ENCODE measurements at regions not wholly inside any gene's neighbourhood (a gene's known extent, or its start where the extent isn't known, plus 50 kb on each side); places are given as distances from the start of the nearest gene placed in this dataset.

- no peaks in the 10 kb centered on the region for H4K20me1 ChIP-seq (ENCODE audit: insufficient read depth, low read length)
- H3K27me3 ChIP-seq (ENCODE audit: insufficient read depth, low read length, poor library complexity) = no peaks in the 10 kb centered on the region
- no peak overlapping the region for H3K4me3 ChIP-seq (ENCODE audit: low read depth in 1 of 2, low read length in 2 of 2)
- DNase-seq = no peak
- TF ChIP-seq CTCF (IDR thresholded peaks at IDR 0.05; ENCODE audit: borderline replicate concordance, extremely low read depth, low read length, poor library complexity, severe bottlenecking) (no peak), EZH2 (IDR thresholded peaks at IDR 0.05; ENCODE audit: borderline replicate concordance, low read depth, low read length, severe bottlenecking) (no peak)
- no peaks in the 10 kb centered on the region for H3K36me3 ChIP-seq (ENCODE audit: insufficient read depth, low read length)
- H3K4me1 ChIP-seq (ENCODE audit: insufficient read depth, low read length) = no peaks in the 10 kb centered on the region
- H3K27ac ChIP-seq (ENCODE audit: low read length) = no peak overlapping the region
- no peaks in the 10 kb centered on the region for H3K79me2 ChIP-seq (ENCODE audit: insufficient read depth, low read length)
- no peak overlapping the region for H3K9ac ChIP-seq (ENCODE audit: low read depth, low read length)
- no peak overlapping the region for H2AFZ ChIP-seq (ENCODE audit: low read depth, low read length)
- H3K9me3 ChIP-seq (ENCODE audit: insufficient read depth, low read length, severe bottlenecking) = no peaks in the 10 kb centered on the region
- ATAC-seq (ENCODE audit: insufficient read depth, low read depth) = no peak
- no peak overlapping the region for H3K4me2 ChIP-seq (ENCODE audit: insufficient read depth, low read length)
These were observed 74.1 kb upstream of the GRB10 start for GRCh38 chr7:50856806-50857205.

GRCh38 chr7:50856231-50856630, 73.5 kb upstream of the GRB10 start:
- Histone ChIP-seq H3K9ac (ENCODE audit: low read depth, low read length) (no peak overlapping the region), H3K9me3 (ENCODE audit: insufficient read depth, low read length, severe bottlenecking) (no peaks in the 10 kb centered on the region), H3K4me3 (ENCODE audit: low read depth in 1 of 2, low read length in 2 of 2) (no peak overlapping the region), H3K79me2 (ENCODE audit: insufficient read depth, low read length) (no peaks in the 10 kb centered on the region), H3K27ac (ENCODE audit: low read length) (no peak overlapping the region), H3K27me3 (ENCODE audit: insufficient read depth, low read length, poor library complexity) (no peaks in the 10 kb centered on the region), H3K36me3 (ENCODE audit: insufficient read depth, low read length) (no peaks in the 10 kb centered on the region), H3K4me1 (ENCODE audit: insufficient read depth, low read length) (no peaks in the 10 kb centered on the region), H4K20me1 (ENCODE audit: insufficient read depth, low read length) (no peaks in the 10 kb centered on the region), H3K4me2 (ENCODE audit: insufficient read depth, low read length) (no peak overlapping the region), H2AFZ (ENCODE audit: low read depth, low read length) (no peak overlapping the region)
- ATAC-seq (ENCODE audit: insufficient read depth, low read depth) (no peak), DNase-seq (no peak)
- no peak for TF ChIP-seq EZH2 (IDR thresholded peaks at IDR 0.05; ENCODE audit: borderline replicate concordance, low read depth, low read length, severe bottlenecking)
- TF ChIP-seq CTCF (IDR thresholded peaks at IDR 0.05; ENCODE audit: borderline replicate concordance, extremely low read depth, low read length, poor library complexity, severe bottlenecking) = no peak

- H3K9me3 ChIP-seq (ENCODE audit: insufficient read depth, low read length, severe bottlenecking) = no peaks in the 10 kb centered on the region
- no peaks in the 10 kb centered on the region for H3K4me1 ChIP-seq (ENCODE audit: insufficient read depth, low read length)
- no peaks in the 10 kb centered on the region for H4K20me1 ChIP-seq (ENCODE audit: insufficient read depth, low read length)
- no peaks in the 10 kb centered on the region for H3K79me2 ChIP-seq (ENCODE audit: insufficient read depth, low read length)
- H3K27ac ChIP-seq (ENCODE audit: low read length) = no peak overlapping the region
- TF ChIP-seq EZH2 (IDR thresholded peaks at IDR 0.05; ENCODE audit: borderline replicate concordance, low read depth, low read length, severe bottlenecking) (no peak), CTCF (IDR thresholded peaks at IDR 0.05; ENCODE audit: borderline replicate concordance, extremely low read depth, low read length, poor library complexity, severe bottlenecking) (no peak)
- H3K27me3 ChIP-seq (ENCODE audit: insufficient read depth, low read length, poor library complexity) = no peaks in the 10 kb centered on the region
- DNase-seq = no peak
- no peak overlapping the region for H3K4me2 ChIP-seq (ENCODE audit: insufficient read depth, low read length)
- H3K4me3 ChIP-seq (ENCODE audit: low read depth in 1 of 2, low read length in 2 of 2) = no peak overlapping the region
- no peak overlapping the region for H3K9ac ChIP-seq (ENCODE audit: low read depth, low read length)
- ATAC-seq (ENCODE audit: insufficient read depth, low read depth) = no peak
- H2AFZ ChIP-seq (ENCODE audit: low read depth, low read length) = no peak overlapping the region
- no peaks in the 10 kb centered on the region for H3K36me3 ChIP-seq (ENCODE audit: insufficient read depth, low read length)
These were observed 72.8 kb upstream of the GRB10 start for GRCh38 chr7:50855526-50855925.

- ATAC-seq (ENCODE audit: insufficient read depth, low read depth) (no peak), DNase-seq (no peak)
- Histone ChIP-seq H3K79me2 (ENCODE audit: insufficient read depth, low read length) (no peaks in the 10 kb centered on the region), H2AFZ (ENCODE audit: low read depth, low read length) (no peak overlapping the region), H3K4me1 (ENCODE audit: insufficient read depth, low read length) (no peaks in the 10 kb centered on the region), H3K27ac (ENCODE audit: low read length) (no peak overlapping the region), H3K4me3 (ENCODE audit: low read depth in 1 of 2, low read length in 2 of 2) (no peak overlapping the region), H3K36me3 (ENCODE audit: insufficient read depth, low read length) (no peaks in the 10 kb centered on the region), H3K9me3 (ENCODE audit: insufficient read depth, low read length, severe bottlenecking) (no peaks in the 10 kb centered on the region), H3K4me2 (ENCODE audit: insufficient read depth, low read length) (no peak overlapping the region), H4K20me1 (ENCODE audit: insufficient read depth, low read length) (no peaks in the 10 kb centered on the region), H3K27me3 (ENCODE audit: insufficient read depth, low read length, poor library complexity) (no peaks in the 10 kb centered on the region), H3K9ac (ENCODE audit: low read depth, low read length) (no peak overlapping the region)
- TF ChIP-seq CTCF (IDR thresholded peaks at IDR 0.05; ENCODE audit: borderline replicate concordance, extremely low read depth, low read length, poor library complexity, severe bottlenecking) (no peak), EZH2 (IDR thresholded peaks at IDR 0.05; ENCODE audit: borderline replicate concordance, low read depth, low read length, severe bottlenecking) (no peak)
These were observed 72.1 kb upstream of the GRB10 start for GRCh38 chr7:50854831-50855230.
